ENCODE measurements at regions not wholly inside any gene's neighbourhood (a gene's known extent, or its start where the extent isn't known, plus 50 kb on each side); places are given as distances from the start of the nearest gene placed in this dataset.

GRCh38 chr6:163739408-163739725, 324.8 kb downstream of the QKI start:
- H3K4me1 Mint-ChIP-seq, result peaks cover 11 to 18% of the 10 kb centered on the region in 2 experiments
- H3K27me3 ChIP-seq (ENCODE audit: insufficient read depth, low read length), result no peaks in the 10 kb centered on the region

More at GRCh38 chr6:163739408-163739725, 324.8 kb downstream of the QKI start:
- Histone ChIP-seq H3K9me3 (ENCODE audit: control insufficient read depth, low read depth, low read length) (no peaks in the 10 kb centered on the region), H3K79me1 (ENCODE audit: insufficient read depth, low read depth, low read length, poor library complexity, severe bottlenecking) (no peaks in the 10 kb centered on the region), H3K18ac (ENCODE audit: insufficient read length, low read depth, low read length) (no peak overlapping the region), H3T11ph (ENCODE audit: low read length) (no peak overlapping the region), H3K9ac (ENCODE audit: extremely low read depth, insufficient read length, low read length) (no peak overlapping the region), H3K27ac (ENCODE audit: insufficient read length, low read depth, low read length) (no peak overlapping the region), H2BK120ac (ENCODE audit: low read depth, low read length, poor library complexity, severe bottlenecking) (no peak overlapping the region), H4K8ac (replicated peaks; ENCODE audit: insufficient read length, low read depth, low read length) (no peak overlapping the region), H4K20me1 (ENCODE audit: control insufficient read depth, insufficient read depth, insufficient read length) (no peaks in the 10 kb centered on the region), H2BK15ac (ENCODE audit: low read depth, low read length) (no peak overlapping the region), H2AK5ac (ENCODE audit: insufficient read length, low read length) (no peak overlapping the region), H3K4me2 (ENCODE audit: insufficient read depth, insufficient read length, low read length) (no peak overlapping the region), H4K5ac (ENCODE audit: insufficient read length, low read depth, low read length) (no peak overlapping the region), H2AFZ (ENCODE audit: low read length) (no peak overlapping the region), H3K23ac (ENCODE audit: insufficient read length, low read depth, low read length) (no peak overlapping the region), H2BK5ac (ENCODE audit: insufficient read length, low read length) (no peak overlapping the region), H3K14ac (ENCODE audit: insufficient read depth, low read length) (no peak overlapping the region), H3K23me2 (ENCODE audit: insufficient read length, low read depth, low read length, poor library complexity, severe bottlenecking) (no peaks in the 10 kb centered on the region), H2BK20ac (ENCODE audit: low read depth, low read length, poor library complexity, severe bottlenecking) (no peak overlapping the region), H3K4ac (ENCODE audit: low read depth, low read length) (no peak overlapping the region), H2BK12ac (ENCODE audit: insufficient read length, low read depth, low read length) (no peak overlapping the region), H4K91ac (ENCODE audit: insufficient read length, low read depth, low read length) (no peak overlapping the region), H3K79me2 (ENCODE audit: insufficient read depth, low read length) (no peaks in the 10 kb centered on the region), H3K4me1 (ENCODE audit: insufficient read depth, low read length) (peaks cover 6% of the 10 kb centered on the region; the same call in 1 of the 2 replicates), H3K56ac (ENCODE audit: insufficient read length, low read depth, low read length) (no peak overlapping the region)
- H3K27ac Mint-ChIP-seq, result no peak overlapping the region
- no peak for TF ChIP-seq CTCF (conservative IDR thresholded peaks at IDR 0.05)
- H3K4me3 Mint-ChIP-seq, result no peak overlapping the region
- DNase-seq, result no peak
- no peaks in the 10 kb centered on the region; a peak in 1 of 7 replicates for H3K36me3 Mint-ChIP-seq (ENCODE audit: insufficient read depth in 1 of 3, low read depth in 3 of 3)
- H3K27me3 Mint-ChIP-seq (ENCODE audit: low read depth), result peaks cover 3% of the 10 kb centered on the region
- no peaks in the 10 kb centered on the region for H3K9me3 Mint-ChIP-seq

Data from H9 (cell line).